ENCODE measurements at regions not wholly inside any gene's neighbourhood (a gene's known extent, or its start where the extent isn't known, plus 50 kb on each side); places are given as distances from the start of the nearest gene placed in this dataset.

DNA sequence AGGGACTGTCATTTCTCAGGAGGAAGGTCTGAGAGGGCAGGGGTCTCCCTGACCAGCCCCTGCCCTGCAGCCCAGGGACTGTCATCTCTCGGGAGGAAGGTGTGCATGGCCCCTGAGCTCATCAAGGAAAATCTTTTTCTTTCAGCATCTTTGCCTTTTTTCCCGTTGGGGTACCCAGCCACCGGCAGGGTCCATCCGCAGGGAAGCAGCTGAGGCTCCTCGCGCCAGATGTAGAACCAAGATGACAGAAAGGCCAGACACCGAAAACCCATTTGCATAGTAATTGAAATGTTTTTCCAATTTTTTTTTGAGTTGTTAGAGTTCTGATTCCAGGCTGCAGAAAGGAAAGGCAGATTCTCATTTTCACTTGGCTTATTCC lies 613.9 kb downstream of the TBC1D22A start:
- no peak for DNase-seq (ENCODE audit: low read depth)
- no peak overlapping the region for H3K4me3 ChIP-seq (ENCODE audit: low read depth, low read length)
- no peaks in the 10 kb centered on the region for H3K27me3 ChIP-seq (ENCODE audit: control insufficient read depth, insufficient read depth, low read length)
- ChIA-PET POLR2A (no interaction called here), CTCF (no interaction called here)
- no peaks in the 10 kb centered on the region for H3K36me3 ChIP-seq (ENCODE audit: control insufficient read depth, insufficient read depth, low read length)
- TF ChIP-seq, protein P1, sequence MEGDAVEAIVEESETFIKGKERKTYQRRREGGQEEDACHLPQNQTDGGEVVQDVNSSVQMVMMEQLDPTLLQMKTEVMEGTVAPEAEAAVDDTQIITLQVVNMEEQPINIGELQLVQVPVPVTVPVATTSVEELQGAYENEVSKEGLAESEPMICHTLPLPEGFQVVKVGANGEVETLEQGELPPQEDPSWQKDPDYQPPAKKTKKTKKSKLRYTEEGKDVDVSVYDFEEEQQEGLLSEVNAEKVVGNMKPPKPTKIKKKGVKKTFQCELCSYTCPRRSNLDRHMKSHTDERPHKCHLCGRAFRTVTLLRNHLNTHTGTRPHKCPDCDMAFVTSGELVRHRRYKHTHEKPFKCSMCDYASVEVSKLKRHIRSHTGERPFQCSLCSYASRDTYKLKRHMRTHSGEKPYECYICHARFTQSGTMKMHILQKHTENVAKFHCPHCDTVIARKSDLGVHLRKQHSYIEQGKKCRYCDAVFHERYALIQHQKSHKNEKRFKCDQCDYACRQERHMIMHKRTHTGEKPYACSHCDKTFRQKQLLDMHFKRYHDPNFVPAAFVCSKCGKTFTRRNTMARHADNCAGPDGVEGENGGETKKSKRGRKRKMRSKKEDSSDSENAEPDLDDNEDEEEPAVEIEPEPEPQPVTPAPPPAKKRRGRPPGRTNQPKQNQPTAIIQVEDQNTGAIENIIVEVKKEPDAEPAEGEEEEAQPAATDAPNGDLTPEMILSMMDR (IDR thresholded peaks at IDR 0.05; ENCODE audit: insufficient read depth, low read depth, low read length) = no peak

DNA sequence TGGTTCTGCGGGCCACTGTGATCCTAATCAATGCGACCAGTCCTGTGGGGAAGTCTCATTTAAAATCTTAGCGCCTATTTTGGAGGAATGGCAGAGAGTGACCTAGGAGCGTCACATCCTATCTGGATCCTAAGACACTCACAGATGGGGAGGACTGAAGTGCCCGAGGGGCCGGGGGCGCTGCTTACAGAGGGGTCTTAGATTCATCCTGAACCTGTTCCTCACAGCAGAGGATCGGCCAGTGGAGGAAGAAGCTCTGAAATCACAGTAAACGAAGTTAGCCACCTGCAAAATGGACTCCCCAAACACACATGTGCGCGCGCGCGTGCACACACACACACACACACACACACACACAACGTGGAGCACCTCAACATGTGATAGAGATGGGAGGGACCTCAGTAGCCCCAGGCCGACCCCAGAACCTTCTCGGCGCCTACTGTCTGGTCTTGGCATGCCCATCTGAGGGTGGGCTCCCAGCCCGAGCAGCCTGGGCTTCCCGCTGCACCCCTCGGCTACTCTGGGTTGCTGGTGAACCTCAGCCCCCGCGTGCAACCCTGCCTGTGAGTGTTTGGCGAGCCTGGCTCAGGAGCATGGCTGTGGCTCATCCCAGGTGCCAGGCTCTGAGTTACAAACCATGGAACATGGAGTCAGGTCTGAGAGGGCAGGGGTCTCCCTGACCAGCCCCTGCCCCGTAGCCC lies 613.3 kb downstream of the TBC1D22A start:
- DNase-seq (ENCODE audit: low read depth) = no peak

DNA sequence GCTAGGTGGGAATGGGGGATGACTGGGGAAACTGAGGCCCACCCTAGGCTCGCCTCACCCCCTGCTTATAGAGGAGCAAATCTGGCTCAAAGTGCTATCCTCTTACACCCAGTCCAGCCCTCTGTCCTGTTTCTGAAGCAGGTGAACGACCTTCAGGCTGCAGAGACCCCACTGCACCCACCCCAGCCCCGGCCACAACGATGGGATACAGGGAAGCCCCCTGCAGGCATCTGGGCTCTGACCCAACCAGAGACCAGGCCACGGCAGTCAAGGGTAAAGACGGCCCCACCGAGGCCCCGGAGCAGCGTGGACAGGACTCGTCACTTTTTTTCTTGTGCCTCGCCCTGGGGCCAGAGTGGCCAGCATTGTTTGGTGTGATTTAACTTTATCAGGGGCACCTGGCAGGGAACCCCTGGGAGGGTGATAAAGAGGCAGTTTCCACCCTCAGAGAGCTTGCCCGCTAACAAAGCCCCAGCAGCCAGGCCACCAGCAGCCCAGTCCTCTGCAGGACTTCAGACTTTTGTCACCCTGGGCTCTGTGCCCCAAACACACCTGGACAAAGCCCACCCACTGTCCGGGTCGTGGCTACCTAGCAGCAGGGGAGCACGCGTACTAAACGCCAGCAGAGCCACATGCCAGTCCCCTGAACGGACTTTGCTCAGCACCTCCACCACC lies 612.6 kb downstream of the TBC1D22A start:
- no peaks in the 10 kb centered on the region for H3K36me3 ChIP-seq (ENCODE audit: control insufficient read depth, insufficient read depth, low read length)
- ChIA-PET CTCF (no interaction called here), POLR2A (no interaction called here)
- TF ChIP-seq, protein P1 (IDR thresholded peaks at IDR 0.05; ENCODE audit: insufficient read depth, low read depth, low read length) = no peak
- no peak overlapping the region for H3K4me3 ChIP-seq (ENCODE audit: low read depth, low read length)
- no peak for DNase-seq (ENCODE audit: low read depth)
- H3K27me3 ChIP-seq (ENCODE audit: control insufficient read depth, insufficient read depth, low read length) = no peaks in the 10 kb centered on the region

More for the DNA sequence above, 613.3 kb downstream of the TBC1D22A start:
- TF ChIP-seq, protein P1 (IDR thresholded peaks at IDR 0.05; ENCODE audit: insufficient read depth, low read depth, low read length) = no peak
- ChIA-PET POLR2A (no interaction called here), CTCF (no interaction called here)
- H3K4me3 ChIP-seq (ENCODE audit: low read depth, low read length) = no peak overlapping the region
- H3K36me3 ChIP-seq (ENCODE audit: control insufficient read depth, insufficient read depth, low read length) = no peaks in the 10 kb centered on the region
- no peaks in the 10 kb centered on the region for H3K27me3 ChIP-seq (ENCODE audit: control insufficient read depth, insufficient read depth, low read length)

DNA sequence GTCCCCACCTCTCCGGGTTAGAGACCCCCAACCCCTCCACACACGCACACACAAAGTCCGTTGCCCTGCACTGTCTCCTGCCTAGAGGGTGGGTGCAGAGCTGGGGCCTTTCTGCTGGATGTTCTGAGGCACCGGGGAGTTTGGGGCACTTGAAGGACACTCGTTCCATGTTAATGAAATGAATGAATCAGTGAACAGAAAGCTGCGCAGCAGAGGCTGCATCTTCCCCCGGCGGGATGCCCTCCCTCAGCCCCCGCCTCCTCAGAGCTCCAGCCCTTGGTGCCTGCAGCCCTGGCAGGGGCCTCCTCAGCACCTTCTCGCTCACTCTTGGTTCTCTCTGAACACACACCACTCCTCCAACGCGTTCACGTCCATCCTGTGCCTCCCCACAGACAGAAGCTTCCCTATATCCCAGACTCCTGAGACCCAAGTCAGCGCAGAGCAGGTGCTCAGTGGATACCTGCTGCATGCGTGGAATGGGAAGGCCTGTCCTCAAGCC lies 611.9 kb downstream of the TBC1D22A start:
- no peaks in the 10 kb centered on the region for H3K36me3 ChIP-seq (ENCODE audit: control insufficient read depth, insufficient read depth, low read length)
- DNase-seq (ENCODE audit: low read depth) = no peak
- no peak overlapping the region for H3K4me3 ChIP-seq (ENCODE audit: low read depth, low read length)
- TF ChIP-seq, protein P1 (IDR thresholded peaks at IDR 0.05; ENCODE audit: insufficient read depth, low read depth, low read length) = no peak
- ChIA-PET CTCF (no interaction called here), POLR2A (no interaction called here)
- H3K27me3 ChIP-seq (ENCODE audit: control insufficient read depth, insufficient read depth, low read length) = no peaks in the 10 kb centered on the region

DNA sequence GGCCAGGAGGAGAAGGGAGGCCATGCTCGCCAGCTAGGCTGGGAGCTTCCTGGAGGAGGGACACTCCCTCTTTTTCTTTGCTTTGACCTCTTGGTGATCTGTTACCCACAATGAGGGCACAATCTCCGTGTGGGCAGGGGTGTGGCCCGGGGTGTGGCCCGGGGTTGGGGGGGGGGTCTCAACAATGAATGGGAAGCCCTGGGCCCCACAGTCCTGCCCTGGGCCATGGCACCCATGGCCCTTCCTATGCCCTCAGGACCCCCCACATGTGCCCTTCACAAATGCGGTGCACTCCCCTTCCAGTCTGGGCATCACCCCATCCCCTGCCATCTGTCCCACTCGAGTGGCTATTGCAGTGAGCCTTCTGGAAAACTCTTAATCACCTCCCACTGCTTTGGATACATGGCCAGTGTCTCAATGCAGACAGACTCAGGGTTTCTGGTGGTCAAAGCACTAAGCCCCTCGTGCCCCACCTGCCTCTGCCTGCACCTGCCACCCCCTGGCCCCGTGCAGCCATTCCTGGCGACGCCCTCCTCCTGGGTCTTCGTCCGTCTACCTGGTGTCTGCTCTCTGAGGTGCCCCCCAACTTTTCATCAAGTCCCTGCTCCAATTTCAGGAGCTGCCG lies 611.3 kb downstream of the TBC1D22A start:
- TF ChIP-seq, protein P1 (IDR thresholded peaks at IDR 0.05; ENCODE audit: insufficient read depth, low read depth, low read length) = no peak
- H3K36me3 ChIP-seq (ENCODE audit: control insufficient read depth, insufficient read depth, low read length) = no peaks in the 10 kb centered on the region
- ChIA-PET POLR2A (no interaction called here), CTCF (no interaction called here)
- no peak overlapping the region for H3K4me3 ChIP-seq (ENCODE audit: low read depth, low read length)
- DNase-seq (ENCODE audit: low read depth) = no peak
- H3K27me3 ChIP-seq (ENCODE audit: control insufficient read depth, insufficient read depth, low read length) = no peaks in the 10 kb centered on the region

Data from BJ (cell line).